ENCODE measurements at regions not wholly inside any gene's neighbourhood (a gene's known extent, or its start where the extent isn't known, plus 50 kb on each side); places are given as distances from the start of the nearest gene placed in this dataset.
"Not testable (repeated sequence)": the region's sequence is repeated elsewhere in the genome, so short reads cannot be mapped to it uniquely, and the experiment has no call there.

GRCh38 chr5:39654715-39655114, 229.9 kb upstream of the DAB2 start:
- no peak for DNase-seq (ENCODE audit: low read depth)

- not testable (repeated sequence) for DNase-seq (ENCODE audit: low read depth)
These were observed 227.7 kb upstream of the DAB2 start for GRCh38 chr5:39652481-39652880.

GRCh38 chr5:39652036-39652435, 227.3 kb upstream of the DAB2 start:
- no peak for DNase-seq (ENCODE audit: low read depth)

GRCh38 chr5:39650008-39650762, 225.4 kb upstream of the DAB2 start:
- no peak for DNase-seq (ENCODE audit: low read depth)

GRCh38 chr5:39648848-39649227, 224.1 kb upstream of the DAB2 start:
- DNase-seq (ENCODE audit: low read depth): no peak

- no peak for DNase-seq (ENCODE audit: low read depth)
These were observed 223.5 kb upstream of the DAB2 start for GRCh38 chr5:39648085-39648847.

- DNase-seq (ENCODE audit: low read depth): no peak
These were observed 215.8 kb upstream of the DAB2 start for GRCh38 chr5:39640552-39640951.

- no peak for DNase-seq (ENCODE audit: low read depth)
These were observed 214.9 kb upstream of the DAB2 start for GRCh38 chr5:39639618-39640089.

- DNase-seq (ENCODE audit: low read depth): no peak
These were observed 214.0 kb upstream of the DAB2 start for GRCh38 chr5:39638813-39639212.

- DNase-seq (ENCODE audit: low read depth): no peak
These were observed 208.3 kb upstream of the DAB2 start for GRCh38 chr5:39633057-39633456.

GRCh38 chr5:39631958-39632357, 207.2 kb upstream of the DAB2 start:
- DNase-seq (ENCODE audit: low read depth): no peak

GRCh38 chr5:39629946-39630345, 205.2 kb upstream of the DAB2 start:
- no peak for DNase-seq (ENCODE audit: low read depth)

- DNase-seq (ENCODE audit: low read depth): no peak
These were observed 203.6 kb upstream of the DAB2 start for GRCh38 chr5:39628348-39628747.

- no peak for DNase-seq (ENCODE audit: low read depth)
These were observed 200.1 kb upstream of the DAB2 start for GRCh38 chr5:39624890-39625289.

- DNase-seq (ENCODE audit: low read depth): no peak
These were observed 199.6 kb upstream of the DAB2 start for GRCh38 chr5:39624268-39624886.

GRCh38 chr5:39623291-39623865, 198.6 kb upstream of the DAB2 start:
- no peak for DNase-seq (ENCODE audit: low read depth)

GRCh38 chr5:39622281-39622680, 197.5 kb upstream of the DAB2 start:
- no peak for DNase-seq (ENCODE audit: low read depth)

GRCh38 chr5:39619168-39619818, 194.5 kb upstream of the DAB2 start:
- DNase-seq (ENCODE audit: low read depth): no peak

- DNase-seq (ENCODE audit: low read depth): no peak
These were observed 193.6 kb upstream of the DAB2 start for GRCh38 chr5:39618391-39618790.

GRCh38 chr5:39616131-39616530, 191.4 kb upstream of the DAB2 start:
- DNase-seq (ENCODE audit: low read depth): no peak

GRCh38 chr5:39611076-39611475, 186.3 kb upstream of the DAB2 start:
- DNase-seq (ENCODE audit: low read depth): not testable (repeated sequence)

GRCh38 chr5:39608024-39608423, 183.2 kb upstream of the DAB2 start:
- DNase-seq (ENCODE audit: low read depth): no peak

Data from HS-5 (cell line).